Adrenal gland (tissue), 9 donors: ENCODE measurements at regions not wholly inside any gene's neighbourhood (a gene's known extent, or its start where the extent isn't known, plus 50 kb on each side); places are given as distances from the start of the nearest gene placed in this dataset.

Source experiments
- DNase-seq, 7 donors: peaks; one replicate each; pipeline ENCODE4 v3.0.0-alpha.2; 2019 to 2020
- H3K27ac ChIP-seq, 5 donors: fragments of 200-600 bp; sonication (generic) in 4 of 5; 1 replicate in 3 of 5; 2 replicates in 2 of 5; pipeline versions ENCODE4 v1.5.1 to v1.8.0; 2016 to 2020; ENCODE audit warnings: mild to moderate bottlenecking in 1 of 5
- H3K27me3 ChIP-seq: fragments of 200-600 bp; 2 replicates; pipeline ENCODE4 v1.8.0; 2021
- H3K36me3 ChIP-seq, 2 donors: fragments of 200-600 bp; replicated peaks in 1 of 2; 1 replicate in 1 of 2; 2 replicates in 1 of 2; pipeline versions ENCODE4 v1.5.1 to v1.8.0; 2018 to 2022
- H3K4me1 ChIP-seq, 2 donors: fragments of 200-600 bp; replicated peaks in 1 of 2; 1 replicate in 1 of 2; 2 replicates in 1 of 2; pipeline versions ENCODE4 v1.5.1 to v1.8.0; 2018 to 2021
- H3K4me3 ChIP-seq, 4 donors: fragments of 200-600 bp; sonication (generic) in 3 of 4; one replicate each; pipeline ENCODE4 v1.5.1; 2016 to 2018
- H3K9me3 ChIP-seq, 3 donors: fragments of 200-600 bp; sonication (generic) in 1 of 3; replicated peaks in 1 of 3; 1 replicate in 2 of 3; 2 replicates in 1 of 3; pipeline versions ENCODE4 v1.5.1 to v1.8.0; 2016 to 2021
- POLR2A ChIP-seq, 2 donors: fragments of 450-650 bp; IDR thresholded peaks; one replicate each; pipeline ENCODE4 v1.6.1; 2017; ENCODE audit warnings: antibody characterized with exemption in 2 of 2, mild to moderate bottlenecking in 2 of 2, moderate library complexity in 1 of 2
- WGBS, 4 donors: extraction: QIAGEN DNeasy Blood & Tissue Kit in 2 of 4; methylation state at CpG; one replicate each; pipeline versions ENCODE4 v1.1.5 to v1.1.7; 2013 to 2017; 5-methylcytosine and 5-hydroxymethylcytosine counted together
- intact Hi-C, 2 donors: fragments of 100-400 bp; cut with DNase I; formaldehyde crosslinking; loops; one replicate each; pipeline versions ENCODE4 v1.14.1 to v1.15.0; 2022 to 2023
- TF ChIP-seq, protein P1 (sequence below), 6 experiments: fragments of 450-650 bp in 4 of 6; fragments of 200-600 bp in 2 of 6; sonication (generic) in 1 of 6; IDR thresholded peaks; 1 replicate in 5 of 6; 2 replicates in 1 of 6; pipeline versions ENCODE4 v1.5.1 to v1.8.0; 2016 to 2021; ENCODE audit warnings: antibody characterized with exemption in 6 of 6, mild to moderate bottlenecking in 2 of 6, moderate library complexity in 1 of 6
- donor health status: healthy with polysubstance abuse.
- donor health status: Bipolar disorder and iron deficiency.
- donor health status: DM: yes; HTN: yes; CAD: no.
- donor health status: DM: no; HTN: no; CAD: no.
- donor health status: DM: no; HTN: no; CAD: no.

DNA sequence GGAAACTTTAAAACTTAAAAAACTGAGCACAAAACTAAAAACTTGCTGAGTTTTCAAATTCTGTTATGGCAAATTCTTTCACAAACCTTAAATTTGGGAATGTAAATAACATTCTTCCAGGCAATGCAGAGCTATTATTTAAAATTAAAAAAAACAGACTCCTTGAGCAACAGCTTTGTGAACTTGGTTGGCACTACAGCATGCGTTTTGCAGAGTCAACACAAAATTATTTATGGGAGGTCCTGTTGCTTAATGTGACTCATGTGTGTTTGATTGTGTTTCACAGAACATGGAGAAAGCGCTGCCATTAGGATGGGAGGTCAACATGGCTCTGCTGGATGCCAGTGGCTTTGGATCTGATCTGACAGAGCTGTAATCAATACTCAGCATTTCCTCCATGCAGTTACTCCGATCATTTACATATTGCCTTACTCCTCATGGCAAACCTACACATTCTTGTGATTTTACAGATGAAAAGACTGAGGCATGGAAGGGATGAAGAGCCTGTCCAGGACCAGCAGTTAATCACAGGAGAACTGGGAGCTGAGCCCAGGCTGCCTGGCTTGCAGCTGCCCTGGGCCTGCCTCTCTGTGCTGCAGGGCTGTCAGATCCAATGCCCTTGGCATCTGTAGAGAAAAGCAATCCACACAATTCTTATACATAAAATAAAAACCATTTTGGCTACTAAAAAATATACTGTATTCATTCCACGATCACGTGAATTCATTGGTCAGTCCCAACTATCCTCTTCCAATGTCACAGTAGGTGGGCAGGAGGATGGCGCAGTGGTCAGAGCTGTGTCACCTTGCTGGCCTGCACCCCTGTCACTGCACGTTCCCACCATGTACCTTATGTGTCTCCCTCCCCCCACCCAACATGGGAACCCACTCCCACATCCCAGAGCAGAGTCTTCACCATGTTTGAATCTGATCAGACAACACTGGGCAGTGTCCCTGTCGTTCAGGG, 200.9 kb downstream of the CXCL12 start:
- H3K9me3 ChIP-seq = no peaks in the 10 kb centered on the region
- no peak overlapping the region for H3K27ac ChIP-seq
- intact Hi-C loops = no loop called here
- no peaks in the 10 kb centered on the region for H3K36me3 ChIP-seq
- DNase-seq = no peak
- H3K4me3 ChIP-seq = no peak overlapping the region
- WGBS, 4 donors = 80 to 88% (median 83%) methylated on average over 8 of the region's 8 CpGs
- peaks cover 5% of the 10 kb centered on the region for H3K27me3 ChIP-seq
- TF ChIP-seq, protein P1, sequence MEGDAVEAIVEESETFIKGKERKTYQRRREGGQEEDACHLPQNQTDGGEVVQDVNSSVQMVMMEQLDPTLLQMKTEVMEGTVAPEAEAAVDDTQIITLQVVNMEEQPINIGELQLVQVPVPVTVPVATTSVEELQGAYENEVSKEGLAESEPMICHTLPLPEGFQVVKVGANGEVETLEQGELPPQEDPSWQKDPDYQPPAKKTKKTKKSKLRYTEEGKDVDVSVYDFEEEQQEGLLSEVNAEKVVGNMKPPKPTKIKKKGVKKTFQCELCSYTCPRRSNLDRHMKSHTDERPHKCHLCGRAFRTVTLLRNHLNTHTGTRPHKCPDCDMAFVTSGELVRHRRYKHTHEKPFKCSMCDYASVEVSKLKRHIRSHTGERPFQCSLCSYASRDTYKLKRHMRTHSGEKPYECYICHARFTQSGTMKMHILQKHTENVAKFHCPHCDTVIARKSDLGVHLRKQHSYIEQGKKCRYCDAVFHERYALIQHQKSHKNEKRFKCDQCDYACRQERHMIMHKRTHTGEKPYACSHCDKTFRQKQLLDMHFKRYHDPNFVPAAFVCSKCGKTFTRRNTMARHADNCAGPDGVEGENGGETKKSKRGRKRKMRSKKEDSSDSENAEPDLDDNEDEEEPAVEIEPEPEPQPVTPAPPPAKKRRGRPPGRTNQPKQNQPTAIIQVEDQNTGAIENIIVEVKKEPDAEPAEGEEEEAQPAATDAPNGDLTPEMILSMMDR (IDR thresholded peaks at IDR 0.05) = no peak
- TF ChIP-seq POLR2A (IDR thresholded peaks at IDR 0.05) = no peak
- no peaks in the 10 kb centered on the region for H3K4me1 ChIP-seq

DNA sequence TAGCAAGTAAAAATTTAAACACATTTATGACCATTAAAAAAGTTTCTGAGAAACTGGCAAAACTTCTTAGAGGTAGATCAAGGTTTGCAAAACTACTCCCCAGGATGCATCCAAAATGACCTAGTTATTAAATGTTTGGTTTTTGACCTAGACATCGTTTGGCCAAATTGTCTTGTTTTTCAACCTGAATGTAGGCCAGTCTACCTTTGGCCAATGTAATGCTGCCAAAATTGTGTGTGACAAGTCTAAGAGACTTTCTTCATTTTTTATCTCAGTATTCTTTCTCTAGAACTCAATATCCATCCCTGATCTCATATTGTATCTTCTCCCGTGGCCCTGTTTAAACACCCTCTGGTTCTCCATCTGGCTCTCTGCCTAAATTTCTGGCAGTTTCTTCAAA, 202.0 kb downstream of the CXCL12 start:
- Histone ChIP-seq H3K27ac (no peak overlapping the region), H3K36me3 (no peaks in the 10 kb centered on the region), H3K9me3 (no peaks in the 10 kb centered on the region), H3K27me3 (peaks cover 5% of the 10 kb centered on the region), H3K4me3 (no peak overlapping the region), H3K4me1 (no peaks in the 10 kb centered on the region)
- TF ChIP-seq POLR2A (IDR thresholded peaks at IDR 0.05) = no peak
- TF ChIP-seq, protein P1 (IDR thresholded peaks at IDR 0.05) = no peak
- intact Hi-C loops = no loop called here
- no peak for DNase-seq
- 63 to 72% (median 67%) methylated on average over 2 of the region's 2 CpGs for WGBS, 4 donors

DNA sequence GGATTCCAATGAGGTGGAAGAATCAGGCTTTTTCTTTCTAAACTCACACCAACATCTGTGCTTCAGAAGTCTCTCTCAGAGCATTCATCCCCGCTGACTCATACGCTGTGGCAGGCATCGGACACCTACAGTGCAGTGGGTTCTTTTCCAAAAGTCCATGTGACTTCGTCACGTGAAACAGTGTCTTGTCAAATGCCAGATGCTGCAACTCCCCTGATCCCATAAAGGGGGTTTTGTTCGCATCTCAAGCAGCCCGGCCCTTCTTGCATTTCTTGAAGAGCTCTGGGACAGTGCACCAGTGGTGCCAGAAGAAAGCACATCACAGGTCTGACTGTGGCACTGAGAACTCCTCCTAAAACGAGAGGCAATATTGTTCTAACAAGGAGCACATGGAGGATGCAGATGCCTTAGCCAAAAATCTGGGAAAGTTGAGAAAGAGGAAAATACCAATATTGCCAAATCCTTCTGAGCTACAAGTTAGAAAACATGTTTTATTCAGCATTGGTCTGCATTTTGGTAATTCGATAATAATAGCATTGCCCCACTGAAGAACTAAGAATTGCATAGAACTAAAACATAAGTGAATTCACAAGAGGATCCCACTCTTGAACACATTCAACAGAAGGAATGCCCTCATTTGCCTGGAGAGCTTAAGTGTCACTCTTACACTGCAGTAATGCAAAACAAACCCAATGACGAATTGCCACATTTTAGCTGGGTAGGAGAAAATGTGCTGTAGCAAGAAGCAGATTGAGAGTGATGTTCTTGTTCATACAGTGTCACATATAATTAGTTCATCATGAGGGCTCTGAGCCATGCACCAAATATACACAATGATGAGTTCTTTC, 204.4 kb downstream of the CXCL12 start:
- Histone ChIP-seq H3K9me3 (no peaks in the 10 kb centered on the region), H3K4me1 (no peaks in the 10 kb centered on the region), H3K36me3 (no peaks in the 10 kb centered on the region), H3K27me3 (peaks cover 5% of the 10 kb centered on the region), H3K4me3 (no peak overlapping the region), H3K27ac (no peak overlapping the region)
- WGBS, 4 donors = 67 to 85% (median 74%) methylated on average over 9 to 10 of the region's 10 CpGs
- TF ChIP-seq, protein P1 (IDR thresholded peaks at IDR 0.05) = no peak
- TF ChIP-seq POLR2A (IDR thresholded peaks at IDR 0.05) = no peak
- intact Hi-C loops = no loop called here
- DNase-seq = no peak

DNA sequence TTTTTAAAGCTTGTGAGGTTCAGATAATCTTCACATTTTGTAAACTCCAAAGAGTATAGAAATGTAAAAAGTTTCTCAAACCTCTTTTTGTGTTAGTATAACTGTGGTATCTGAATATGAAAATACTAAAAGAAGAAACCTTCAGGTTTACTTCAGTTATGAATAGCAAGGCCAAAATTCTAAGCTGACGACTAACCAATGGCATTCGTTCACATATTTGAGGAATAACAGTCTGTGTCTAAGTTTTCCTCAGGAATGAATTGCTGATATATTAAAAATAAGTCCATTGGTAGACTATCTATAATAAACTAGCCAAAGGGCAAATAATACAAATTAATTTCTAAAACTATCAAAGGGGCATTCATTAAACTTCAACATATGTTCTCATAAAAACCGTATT, 206.0 kb downstream of the CXCL12 start:
- Histone ChIP-seq H3K27me3 (peaks cover 5% of the 10 kb centered on the region), H3K9me3 (no peaks in the 10 kb centered on the region), H3K36me3 (no peaks in the 10 kb centered on the region), H3K27ac (no peak overlapping the region), H3K4me3 (no peak overlapping the region), H3K4me1 (no peaks in the 10 kb centered on the region)
- DNase-seq = no peak
- intact Hi-C loops = no loop called here
- TF ChIP-seq, protein P1 (IDR thresholded peaks at IDR 0.05) = no peak
- no peak for TF ChIP-seq POLR2A (IDR thresholded peaks at IDR 0.05)
- 79 to 90% (median 83%) methylated on average over 3 of the region's 3 CpGs for WGBS, 4 donors
